ENCODE measurements at regions not wholly inside any gene's neighbourhood (a gene's known extent, or its start where the extent isn't known, plus 50 kb on each side); places are given as distances from the start of the nearest gene placed in this dataset.

GRCh38 chr9:108039012-108039411 lies 549.4 kb upstream of the KLF4 start:
- TF ChIP-seq POLR2A (IDR thresholded peaks at IDR 0.05) (no peak), CTCF (IDR thresholded peaks at IDR 0.05) (no peak)
